ENCODE measurements at regions not wholly inside any gene's neighbourhood (a gene's known extent, or its start where the extent isn't known, plus 50 kb on each side); places are given as distances from the start of the nearest gene placed in this dataset.

DNA sequence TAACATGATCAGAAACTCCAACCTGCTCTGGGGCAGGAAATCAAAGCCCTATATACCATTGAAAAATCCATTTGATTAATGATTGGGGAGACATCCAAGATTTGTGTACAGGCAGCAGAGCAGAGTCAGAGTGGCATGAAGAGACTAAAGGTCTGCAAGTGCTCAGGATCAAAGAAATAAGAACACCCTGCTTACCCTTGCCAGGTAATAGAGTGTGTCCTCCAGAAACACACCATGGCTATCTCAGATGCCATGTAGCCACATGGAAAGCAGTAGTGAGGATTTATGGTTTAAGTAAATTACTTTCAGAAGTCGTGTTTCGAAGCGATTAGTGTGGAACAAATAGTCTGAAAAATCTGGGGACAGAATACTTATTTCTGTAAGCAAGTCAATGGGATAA, 592.9 kb downstream of the SUCLG1 start:
- no peak for TF ChIP-seq POLR2A (IDR thresholded peaks at IDR 0.05)
- no peak for TF ChIP-seq CTCF (IDR thresholded peaks at IDR 0.05)

Measured in body of pancreas (tissue), 4 donors.